ENCODE measurements at regions not wholly inside any gene's neighbourhood (a gene's known extent, or its start where the extent isn't known, plus 50 kb on each side); places are given as distances from the start of the nearest gene placed in this dataset.
A peak's percentile ranks its signal among the peaks of the same experiment; 100 is the strongest.

GRCh38 chr2:65583061-65583460, 150.7 kb upstream of the SPRED2 start (continued):
- TF ChIP-seq MZF1 (CRISPR knock-in tag; IDR thresholded peaks at IDR 0.05; ENCODE audit: borderline replicate concordance) (no peak), ZGPAT (CRISPR knock-in tag; IDR thresholded peaks at IDR 0.05) (no peak), ZFY (CRISPR knock-in tag; IDR thresholded peaks at IDR 0.05) (no peak)

- in situ Hi-C loops (cut with HindIII; ENCODE audit: extremely low pct_ligation_motif_present, low pct_unique_long_range_greater_than_20kb): no loop called here
- no peak for DNase-seq (ENCODE audit: low spot score)
- Histone ChIP-seq H3K36me3 (replicated peaks in 1 of 2; ENCODE audit: control insufficient read depth in 1 of 2, insufficient read depth in 2 of 2, low read length in 2 of 2) (no peaks in the 10 kb centered on the region), H3K27ac (ENCODE audit: extremely low read length, insufficient read depth, low read length) (no peak overlapping the region), H2AFZ (ENCODE audit: low read length) (no peak overlapping the region), H3K4me3 (replicated peaks in 1 of 3; ENCODE audit: insufficient read depth in 1 of 3, low read depth in 2 of 3, low read length in 3 of 3) (no peak overlapping the region), H3K79me2 (ENCODE audit: insufficient read depth, low read length) (no peaks in the 10 kb centered on the region), H3K4me1 (ENCODE audit: insufficient read depth, low read length) (peaks cover 6% of the 10 kb centered on the region), H3K9ac (ENCODE audit: insufficient read depth, low read depth, low read length) (no peak overlapping the region), H4K20me1 (ENCODE audit: insufficient read depth, low read length) (no peaks in the 10 kb centered on the region), H3K9me3 (ENCODE audit: low read length) (no peaks in the 10 kb centered on the region), H3K4me2 (ENCODE audit: low read depth, low read length) (no peak overlapping the region), H3K27me3 (ENCODE audit: control insufficient read depth in 1 of 2, insufficient read depth in 2 of 2, low read length in 2 of 2) (peaks cover 0 to 4% of the 10 kb centered on the region in 2 experiments; a peak in 1 of 5 replicates)
- 30% methylated on average over 5 of the region's 5 CpGs for WGBS (ENCODE audit: low lambda C conversion rate)
- TF ChIP-seq JARID2 (CRISPR knock-in tag; IDR thresholded peaks at IDR 0.05; ENCODE audit: insufficient replicate concordance) (no peak), TGIF2 (CRISPR knock-in tag; IDR thresholded peaks at IDR 0.05) (no peak), NFYB (CRISPR knock-in tag; IDR thresholded peaks at IDR 0.05) (peak; percentile 17; the same call in 1 of the 2 replicates), RELA (CRISPR knock-in tag; IDR thresholded peaks at IDR 0.05) (no peak)
- no TSS peak for BruUV-seq (replicated peaks)
- ChIA-PET CTCF (ENCODE audit: low intra/inter-chr PET ratio, low total read pairs) (no interaction called here), POLR2A (no interaction called here)
- no peak for ATAC-seq
- FAIRE-seq: no peak
- intact Hi-C loops (cut with micrococcal nuclease; ENCODE audit: unreplicated experiment): no loop called here
These were observed 150.0 kb upstream of the SPRED2 start for GRCh38 chr2:65582364-65582763.
